SK-N-SH (cell line): ENCODE measurements at regions not wholly inside any gene's neighbourhood (a gene's known extent, or its start where the extent isn't known, plus 50 kb on each side); places are given as distances from the start of the nearest gene placed in this dataset.

ENCODE experiments used
- CTCF ChIA-PET: fragments of 300-600, 350-600 bp; formaldehyde crosslinking; extraction: SDS; loops from one replicate; lab custom pipeline; 2021; lab: Yijun Ruan, JAX
- POLR2A ChIA-PET: fragments of 350-600 bp; sonication (Branson Sonifier 250); formaldehyde crosslinking; extraction: SDS; loops from one replicate; lab custom pipeline; 2020; ENCODE audit warnings: antibody characterized with exemption, inconsistent platforms; lab: Yijun Ruan, JAX
- DNase-seq: peaks from one replicate; pipeline ENCODE4 v3.0.0; 2012
- H2AFZ ChIP-seq: fragments of 200-600 bp; sonication (generic); 2 replicates; pipeline ENCODE4 v1.8.1; 2016; ENCODE audit warnings: antibody characterized with exemption, mild to moderate bottlenecking, low read depth
- H3F3A ChIP-seq: fragments of 200-600 bp; sonication (generic); replicated peaks from 2 replicates; pipeline ENCODE3; 2016; ENCODE audit warnings: antibody characterized with exemption, mild to moderate bottlenecking; ENCODE audit not compliant: insufficient read depth
- H3K27ac ChIP-seq, 2 experiments: fragments of 200-500 bp in 1 of 2; fragments of 200-600 bp in 1 of 2; sonication (Bioruptor generic) in 1 of 2; sonication (generic), shearing (Covaris generic) in 1 of 2; 2 replicates each; pipeline versions ENCODE4 v1.5.1 to v1.6.1; 2014 to 2016; ENCODE audit warnings: low read depth in 2 of 2, inconsistent platforms in 1 of 2, low read length in 1 of 2, mild to moderate bottlenecking in 1 of 2, mixed read lengths in 1 of 2
- H3K27me3 ChIP-seq: fragments of 200-600 bp; sonication (generic), shearing (Covaris generic); 2 replicates; pipeline ENCODE4 v1.6.1; 2016; ENCODE audit warnings: mixed run types; ENCODE audit not compliant: insufficient read depth
- H3K36me3 ChIP-seq, 2 experiments: fragments of 200-500 bp in 1 of 2; fragments of 200-600 bp in 1 of 2; sonication (Bioruptor generic) in 1 of 2; sonication (generic) in 1 of 2; replicated peaks in 1 of 2; 2 replicates each; pipeline versions ENCODE3 to v1.5.1; 2014 to 2016; ENCODE audit warnings: low read length in 1 of 2, mild to moderate bottlenecking in 1 of 2; ENCODE audit not compliant: insufficient read depth in 2 of 2, control insufficient read depth in 1 of 2
- H3K4me1 ChIP-seq, 2 experiments: fragments of 200-500 bp in 1 of 2; fragments of 200-600 bp in 1 of 2; sonication (Bioruptor generic) in 1 of 2; sonication (generic), shearing (Covaris generic) in 1 of 2; 2 replicates each; pipeline versions ENCODE4 v1.5.1 to v1.6.1; 2014 to 2016; ENCODE audit warnings: low read depth in 1 of 2, low read length in 1 of 2, mixed run types in 1 of 2; ENCODE audit not compliant: insufficient read depth in 2 of 2, control insufficient read depth in 1 of 2
- H3K4me2 ChIP-seq: fragments of 200-600 bp; sonication (generic), shearing (Covaris generic); 2 replicates; pipeline ENCODE4 v1.6.1; 2017; ENCODE audit warnings: mixed run types
- H3K4me3 ChIP-seq, 2 experiments: fragments of 200-500 bp in 1 of 2; fragments of 200-600 bp in 1 of 2; sonication (Bioruptor generic) in 1 of 2; sonication (generic), shearing (Covaris generic) in 1 of 2; 2 replicates each; pipeline versions ENCODE4 v1.5.1 to v1.8.1; 2014 to 2016; ENCODE audit warnings: low read depth in 2 of 2, inconsistent platforms in 1 of 2, low read length in 1 of 2, mild to moderate bottlenecking in 1 of 2, mixed read lengths in 1 of 2, moderate library complexity in 1 of 2
- H3K79me2 ChIP-seq: fragments of 200-600 bp; sonication (generic); 2 replicates; pipeline ENCODE4 v1.8.1; 2017; ENCODE audit warnings: mild to moderate bottlenecking; ENCODE audit not compliant: insufficient read depth
- H3K9ac ChIP-seq: fragments of 200-600 bp; sonication (generic); 2 replicates; pipeline ENCODE4 v1.6.1; 2017; ENCODE audit warnings: mixed run types
- H3K9me2 ChIP-seq: fragments of 200-600 bp; sonication (generic); 2 replicates; pipeline ENCODE4 v1.6.1; 2017; ENCODE audit warnings: mixed run types
- H3K9me3 ChIP-seq: fragments of 200-600 bp; sonication (generic); 2 replicates; pipeline ENCODE4 v1.6.1; 2017; ENCODE audit warnings: mixed run types, mild to moderate bottlenecking, moderate library complexity
- H4K20me1 ChIP-seq: fragments of 200-600 bp; sonication (generic); 2 replicates; pipeline ENCODE4 v1.6.1; 2017; ENCODE audit warnings: mild to moderate bottlenecking, mixed run types; ENCODE audit not compliant: insufficient read depth
- CHD2 ChIP-seq: fragments of 150-350 bp; IDR thresholded peaks from 2 replicates; pipeline ENCODE4 v1.6.1; 2018; ENCODE audit warnings: low read length; ENCODE audit not compliant: partially characterized antibody
- CTCF ChIP-seq: fragments of 200-600 bp; sonication (generic); IDR thresholded peaks from 2 replicates; pipeline ENCODE4 v1.6.1; 2017; ENCODE audit warnings: antibody characterized with exemption, mild to moderate bottlenecking, moderate library complexity
- EZH2phosphoT487 ChIP-seq: fragments of 200-600 bp; sonication (generic); IDR thresholded peaks from 2 replicates; pipeline ENCODE4 v1.6.1; 2017; ENCODE audit warnings: low read depth, mixed run types, mild to moderate bottlenecking, antibody characterized with exemption, moderate library complexity, borderline replicate concordance
- FOSL2 ChIP-seq: IDR thresholded peaks from 2 replicates; pipeline ENCODE4 v1.4.0; 2012; ENCODE audit warnings: low read depth, mild to moderate bottlenecking, moderate library complexity, borderline replicate concordance
- FOXM1 ChIP-seq: IDR thresholded peaks from 2 replicates; pipeline ENCODE4 v1.4.0; 2012; ENCODE audit warnings: low read depth, mild to moderate bottlenecking
- GABPA ChIP-seq: IDR thresholded peaks from 2 replicates; pipeline ENCODE4 v1.4.0; 2012; ENCODE audit warnings: low read depth, mild to moderate bottlenecking
- JUND ChIP-seq: IDR thresholded peaks from 2 replicates; pipeline ENCODE4 v1.4.0; 2012
- MAX ChIP-seq: IDR thresholded peaks from 2 replicates; pipeline ENCODE4 v1.4.0; 2012; ENCODE audit warnings: low read depth
- MEF2A ChIP-seq: IDR thresholded peaks from 2 replicates; pipeline ENCODE4 v1.4.0; 2012; ENCODE audit warnings: low read depth, borderline replicate concordance
- NFIC ChIP-seq: IDR thresholded peaks from 2 replicates; pipeline ENCODE4 v1.4.0; 2012; ENCODE audit warnings: borderline replicate concordance
- NRF1 ChIP-seq: IDR thresholded peaks from 2 replicates; pipeline ENCODE4 v1.6.1; 2012; ENCODE audit warnings: low read depth, mild to moderate bottlenecking, low read length
- PBX3 ChIP-seq: IDR thresholded peaks from 2 replicates; pipeline ENCODE4; 2012
- POLR2AphosphoS5 ChIP-seq: IDR thresholded peaks from 2 replicates; pipeline ENCODE4 v1.6.1; 2012; ENCODE audit warnings: low read depth, low read length
- RCOR1 ChIP-seq: fragments of 150-350 bp; IDR thresholded peaks from 2 replicates; pipeline ENCODE4 v1.6.1; 2017; ENCODE audit warnings: antibody characterized with exemption, low read length
- SMC3 ChIP-seq: IDR thresholded peaks from 2 replicates; pipeline ENCODE4 v1.6.1; 2012; ENCODE audit warnings: low read depth, low read length, improper control_type of control experiment
- TCF12 ChIP-seq: IDR thresholded peaks from 2 replicates; pipeline ENCODE4 v1.4.0; 2012
- TEAD4 ChIP-seq: IDR thresholded peaks from 2 replicates; pipeline ENCODE4 v1.4.0; 2012; ENCODE audit warnings: mild to moderate bottlenecking, borderline replicate concordance; ENCODE audit not compliant: insufficient read depth
- USF1 ChIP-seq: IDR thresholded peaks from 2 replicates; pipeline ENCODE4 v1.4.0; 2012; ENCODE audit warnings: low read depth, borderline replicate concordance
- ZBTB33 ChIP-seq: IDR thresholded peaks from 2 replicates; pipeline ENCODE4 v1.4.0; 2012; ENCODE audit warnings: low read depth, borderline replicate concordance
- WGBS: methylation state at CpG from one replicate; pipeline ENCODE4 v1.1.6; 2017; ENCODE audit warnings: low lambda C conversion rate; 5-methylcytosine and 5-hydroxymethylcytosine counted together

GRCh38 chr21:39047046-39047445 lies 136.2 kb downstream of the PSMG1 start:
- CTCF ChIA-PET, result interaction anchor here (0.9 kb wide), 1 partner anchor 27 kb away, joined by 3 read pairs; no protein-coding TSS in a partner anchor
- peaks cover 12% of the 10 kb centered on the region for H3F3A ChIP-seq
- H3K9me2 ChIP-seq, result no peaks in the 10 kb centered on the region
- no peaks in the 10 kb centered on the region for H3K9me3 ChIP-seq
- TF ChIP-seq JUND (no peak), TCF12 (no peak), NFIC (no peak), EZH2phosphoT487 (no peak), FOSL2 (no peak), TEAD4 (no peak), NRF1 (no peak), MEF2A (no peak)
- TF ChIP-seq, all 33 proteins: peak for 0
- POLR2A ChIA-PET, result no interaction called here
- no peak overlapping the region for H3K4me2 ChIP-seq
- H3K36me3 ChIP-seq, result no peaks in the 10 kb centered on the region
- H3K9ac ChIP-seq, result no peak overlapping the region
- peaks cover 0 to 2% of the 10 kb centered on the region in 2 experiments; a peak in 1 of 4 replicates for H3K4me1 ChIP-seq
- H3K79me2 ChIP-seq, result no peaks in the 10 kb centered on the region
- no peak overlapping the region for H2AFZ ChIP-seq
- no peaks in the 10 kb centered on the region for H4K20me1 ChIP-seq
- H3K4me3 ChIP-seq, result no peak overlapping the region
- DNase-seq, result no peak
- WGBS, result 74% methylated on average over 3 of the region's 3 CpGs
- H3K27ac ChIP-seq, result no peak overlapping the region
- H3K27me3 ChIP-seq, result no peaks in the 10 kb centered on the region

- Histone ChIP-seq H4K20me1 (no peaks in the 10 kb centered on the region), H3K9me3 (no peaks in the 10 kb centered on the region), H3K4me3 (no peak overlapping the region), H2AFZ (no peak overlapping the region), H3K27ac (no peak overlapping the region), H3K36me3 (no peaks in the 10 kb centered on the region), H3K79me2 (no peaks in the 10 kb centered on the region), H3K27me3 (no peaks in the 10 kb centered on the region), H3K9me2 (no peaks in the 10 kb centered on the region), H3K4me1 (peaks cover 0 to 2% of the 10 kb centered on the region in 2 experiments; a peak in 1 of 4 replicates), H3F3A (peaks cover 7% of the 10 kb centered on the region), H3K9ac (no peak overlapping the region), H3K4me2 (no peak overlapping the region)
- no peak for DNase-seq
- ChIA-PET POLR2A (no interaction called here), CTCF (no interaction called here)
- TF ChIP-seq NRF1 (no peak), MAX (no peak), CHD2 (no peak), SMC3 (no peak), ZBTB33 (no peak), PBX3 (no peak), USF1 (no peak), RCOR1 (no peak), GABPA (no peak), POLR2AphosphoS5 (no peak), FOXM1 (no peak), CTCF (no peak)
- 85% methylated on average over 9 of the region's 9 CpGs for WGBS
These were observed 136.9 kb downstream of the PSMG1 start for GRCh38 chr21:39046236-39046916.
